Suprapubic skin (tissue), 4 donors: ENCODE measurements at regions not wholly inside any gene's neighbourhood (a gene's known extent, or its start where the extent isn't known, plus 50 kb on each side); places are given as distances from the start of the nearest gene placed in this dataset.

Experiments
- POLR2A ChIP-seq, 2 donors: fragments of 450-650 bp; IDR thresholded peaks; one replicate each; pipeline ENCODE4 v1.6.1; 2017; ENCODE audit warnings: antibody characterized with exemption in 2 of 2, mild to moderate bottlenecking in 2 of 2, moderate library complexity in 2 of 2
- POLR2AphosphoS5 ChIP-seq, 3 donors: sonication (generic); formaldehyde crosslinking; IDR thresholded peaks; one replicate each; pipeline ENCODE4 v1.6.1; 2017; ENCODE audit warnings: antibody characterized with exemption in 3 of 3
- TF ChIP-seq, protein P1 (sequence below), 2 donors: fragments of 200-600 bp in 1 of 2; fragments of 450-650 bp in 1 of 2; sonication (generic) in 1 of 2; IDR thresholded peaks; one replicate each; pipeline ENCODE4 v1.5.1; 2016 to 2019; ENCODE audit warnings: antibody characterized with exemption in 2 of 2, mild to moderate bottlenecking in 1 of 2, moderate library complexity in 1 of 2

DNA sequence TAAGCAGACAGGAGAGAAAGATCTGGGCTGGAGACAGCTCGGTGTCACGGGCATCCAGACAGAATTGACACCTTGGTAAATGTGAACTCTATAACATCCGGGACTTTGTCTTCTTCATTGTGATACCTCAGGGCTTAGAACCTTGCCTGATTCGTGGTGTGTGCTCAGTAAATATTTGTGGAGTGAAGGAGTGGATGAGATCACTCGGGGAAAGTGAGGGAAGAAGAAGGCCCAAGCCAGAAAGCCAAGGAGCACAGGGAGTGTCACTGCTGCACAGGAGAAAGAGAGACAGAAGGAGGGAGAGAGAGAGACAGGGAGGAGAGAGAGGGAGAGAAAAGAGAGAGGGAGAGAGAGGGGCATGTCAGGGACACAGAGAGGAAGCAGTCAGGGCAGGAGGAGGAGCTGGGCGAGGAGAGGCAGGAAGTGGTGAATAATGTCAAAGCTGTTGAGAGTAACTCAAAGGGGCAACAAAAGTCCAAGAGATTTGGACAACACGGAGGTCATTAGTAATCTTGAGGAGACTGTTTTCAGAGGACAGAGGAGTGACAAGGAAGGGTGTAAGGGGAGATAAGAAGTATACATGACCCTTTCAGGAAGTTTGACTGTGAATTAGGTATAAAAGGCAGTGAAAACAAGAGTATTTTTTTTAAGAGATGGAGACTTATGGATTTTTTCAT, 141.6 kb upstream of the MAX start:
- TF ChIP-seq POLR2A (IDR thresholded peaks at IDR 0.05) (no peak), POLR2AphosphoS5 (IDR thresholded peaks at IDR 0.05) (no peak)
- TF ChIP-seq, protein P1, sequence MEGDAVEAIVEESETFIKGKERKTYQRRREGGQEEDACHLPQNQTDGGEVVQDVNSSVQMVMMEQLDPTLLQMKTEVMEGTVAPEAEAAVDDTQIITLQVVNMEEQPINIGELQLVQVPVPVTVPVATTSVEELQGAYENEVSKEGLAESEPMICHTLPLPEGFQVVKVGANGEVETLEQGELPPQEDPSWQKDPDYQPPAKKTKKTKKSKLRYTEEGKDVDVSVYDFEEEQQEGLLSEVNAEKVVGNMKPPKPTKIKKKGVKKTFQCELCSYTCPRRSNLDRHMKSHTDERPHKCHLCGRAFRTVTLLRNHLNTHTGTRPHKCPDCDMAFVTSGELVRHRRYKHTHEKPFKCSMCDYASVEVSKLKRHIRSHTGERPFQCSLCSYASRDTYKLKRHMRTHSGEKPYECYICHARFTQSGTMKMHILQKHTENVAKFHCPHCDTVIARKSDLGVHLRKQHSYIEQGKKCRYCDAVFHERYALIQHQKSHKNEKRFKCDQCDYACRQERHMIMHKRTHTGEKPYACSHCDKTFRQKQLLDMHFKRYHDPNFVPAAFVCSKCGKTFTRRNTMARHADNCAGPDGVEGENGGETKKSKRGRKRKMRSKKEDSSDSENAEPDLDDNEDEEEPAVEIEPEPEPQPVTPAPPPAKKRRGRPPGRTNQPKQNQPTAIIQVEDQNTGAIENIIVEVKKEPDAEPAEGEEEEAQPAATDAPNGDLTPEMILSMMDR (IDR thresholded peaks at IDR 0.05): no peak
